ENCODE measurements at regions not wholly inside any gene's neighbourhood (a gene's known extent, or its start where the extent isn't known, plus 50 kb on each side); places are given as distances from the start of the nearest gene placed in this dataset.
"Not testable (repeated sequence)": the region's sequence is repeated elsewhere in the genome, so short reads cannot be mapped to it uniquely, and the experiment has no call there.

DNA sequence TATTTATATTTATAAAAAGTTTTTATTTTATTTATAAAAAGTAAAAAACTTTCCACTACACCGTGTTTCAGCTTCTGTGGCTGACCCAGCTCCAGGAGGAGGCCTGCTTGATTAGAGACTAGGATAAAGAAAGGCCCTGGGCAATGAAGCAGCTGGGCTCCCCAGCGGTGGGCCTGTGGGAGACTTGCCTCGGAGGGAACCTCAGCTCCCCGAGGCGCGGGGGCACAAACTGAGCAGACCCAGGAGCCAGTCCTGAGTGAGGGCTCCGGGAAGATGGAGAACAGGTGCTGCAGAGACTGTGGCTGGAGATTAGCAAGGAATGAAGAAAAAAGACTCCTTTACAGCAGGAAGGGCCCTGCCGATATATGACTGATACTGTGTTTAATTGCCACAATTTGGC is 63.8 kb upstream of the GJB6 start:
- intact Hi-C loops (cut with DNase I) = no loop called here
- Histone ChIP-seq H3K27ac (no peak overlapping the region), H3K4me1 (no peaks in the 10 kb centered on the region), H3K4me3 (no peak overlapping the region), H3K9me3 (no peaks in the 10 kb centered on the region), H3K27me3 (peaks cover 10 to 27% of the 10 kb centered on the region in 2 donors), H3K36me3 (no peaks in the 10 kb centered on the region)
- ATAC-seq (no peak), DNase-seq (no peak)
- TF ChIP-seq, protein P1, sequence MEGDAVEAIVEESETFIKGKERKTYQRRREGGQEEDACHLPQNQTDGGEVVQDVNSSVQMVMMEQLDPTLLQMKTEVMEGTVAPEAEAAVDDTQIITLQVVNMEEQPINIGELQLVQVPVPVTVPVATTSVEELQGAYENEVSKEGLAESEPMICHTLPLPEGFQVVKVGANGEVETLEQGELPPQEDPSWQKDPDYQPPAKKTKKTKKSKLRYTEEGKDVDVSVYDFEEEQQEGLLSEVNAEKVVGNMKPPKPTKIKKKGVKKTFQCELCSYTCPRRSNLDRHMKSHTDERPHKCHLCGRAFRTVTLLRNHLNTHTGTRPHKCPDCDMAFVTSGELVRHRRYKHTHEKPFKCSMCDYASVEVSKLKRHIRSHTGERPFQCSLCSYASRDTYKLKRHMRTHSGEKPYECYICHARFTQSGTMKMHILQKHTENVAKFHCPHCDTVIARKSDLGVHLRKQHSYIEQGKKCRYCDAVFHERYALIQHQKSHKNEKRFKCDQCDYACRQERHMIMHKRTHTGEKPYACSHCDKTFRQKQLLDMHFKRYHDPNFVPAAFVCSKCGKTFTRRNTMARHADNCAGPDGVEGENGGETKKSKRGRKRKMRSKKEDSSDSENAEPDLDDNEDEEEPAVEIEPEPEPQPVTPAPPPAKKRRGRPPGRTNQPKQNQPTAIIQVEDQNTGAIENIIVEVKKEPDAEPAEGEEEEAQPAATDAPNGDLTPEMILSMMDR (IDR thresholded peaks at IDR 0.05) = no peak

DNA sequence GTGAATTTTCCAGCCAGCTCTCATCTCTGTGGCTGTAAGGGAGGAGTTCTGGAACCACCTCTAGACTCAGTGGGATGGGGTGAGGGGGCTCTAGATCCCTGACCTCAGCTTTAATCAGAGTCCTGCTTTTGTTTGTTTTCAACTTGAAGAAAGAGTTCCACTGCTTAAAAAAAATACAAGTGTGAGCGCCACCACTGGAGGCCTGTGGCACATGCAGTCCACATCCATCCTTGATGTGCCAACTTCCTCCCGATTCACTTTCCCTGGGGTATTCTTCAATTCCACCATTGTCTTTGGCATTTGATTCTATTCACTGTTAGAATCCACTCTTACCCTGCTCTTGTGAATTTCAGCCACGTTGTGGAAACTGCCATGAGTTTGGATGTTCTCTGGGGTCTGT is 62.4 kb upstream of the GJB6 start:
- Histone ChIP-seq H3K9me3 (no peaks in the 10 kb centered on the region), H3K36me3 (no peaks in the 10 kb centered on the region), H3K4me1 (no peaks in the 10 kb centered on the region), H3K27me3 (peaks cover 0 to 13% of the 10 kb centered on the region in 2 donors), H3K4me3 (no peak overlapping the region), H3K27ac (no peak overlapping the region)
- intact Hi-C loops (cut with DNase I) = no loop called here
- ATAC-seq (no peak), DNase-seq (no peak)
- TF ChIP-seq, protein P1 (IDR thresholded peaks at IDR 0.05) = no peak

DNA sequence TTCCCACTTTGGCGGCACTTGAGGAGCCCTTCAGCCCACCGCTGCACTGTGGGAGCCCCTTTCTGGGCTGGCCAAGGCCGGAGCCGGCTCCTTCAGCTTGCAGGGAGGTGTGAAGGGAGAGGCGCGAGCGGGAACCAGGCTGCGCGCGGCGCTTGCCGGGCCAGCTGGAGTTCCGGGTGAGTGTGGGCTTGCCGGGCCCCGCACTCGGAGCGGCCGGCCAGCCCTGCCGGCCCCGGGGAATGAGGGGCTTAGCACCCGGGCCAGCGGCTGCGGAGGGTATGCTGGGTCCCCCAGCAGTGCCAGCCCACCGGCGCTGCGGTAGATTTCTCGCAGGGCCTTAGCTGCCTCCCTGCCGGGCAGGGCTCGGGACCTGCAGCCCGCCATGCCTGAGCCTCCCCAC is 60.2 kb upstream of the GJB6 start:
- H3K27ac ChIP-seq; H3K4me1 ChIP-seq; H3K36me3 ChIP-seq; ATAC-seq; intact Hi-C loops (cut with DNase I); DNase-seq; H3K27me3 ChIP-seq; H3K9me3 ChIP-seq; H3K4me3 ChIP-seq: not testable (repeated sequence)

DNA sequence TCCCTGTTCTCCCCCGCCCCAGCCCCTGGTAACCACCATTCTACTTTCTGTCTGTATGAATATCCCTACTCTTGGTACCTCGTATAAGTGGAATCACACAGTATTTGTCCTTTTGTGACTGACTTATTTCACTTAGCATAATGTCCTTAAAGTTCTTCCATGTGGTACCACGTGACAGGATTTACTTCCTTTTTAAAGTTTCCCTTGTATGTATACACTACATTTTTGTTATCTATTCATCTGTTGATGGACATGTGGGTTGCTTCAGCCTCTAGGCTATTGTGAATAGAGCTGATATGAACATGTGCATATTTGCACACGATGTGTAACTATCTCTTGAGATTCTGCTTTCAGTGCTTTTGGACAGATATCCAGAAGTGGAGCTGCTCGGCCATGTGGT is 59.6 kb upstream of the GJB6 start:
- no peak overlapping the region for H3K4me3 ChIP-seq
- H3K9me3 ChIP-seq = peaks cover 0 to 2% of the 10 kb centered on the region in 2 donors
- intact Hi-C loops (cut with DNase I) = no loop called here
- H3K36me3 ChIP-seq = no peaks in the 10 kb centered on the region
- TF ChIP-seq, protein P1 (IDR thresholded peaks at IDR 0.05) = no peak
- no peak for DNase-seq
- ATAC-seq = no peak
- no peaks in the 10 kb centered on the region for H3K4me1 ChIP-seq
- no peak overlapping the region for H3K27ac ChIP-seq
- peaks cover 0 to 7% of the 10 kb centered on the region in 2 donors for H3K27me3 ChIP-seq

DNA sequence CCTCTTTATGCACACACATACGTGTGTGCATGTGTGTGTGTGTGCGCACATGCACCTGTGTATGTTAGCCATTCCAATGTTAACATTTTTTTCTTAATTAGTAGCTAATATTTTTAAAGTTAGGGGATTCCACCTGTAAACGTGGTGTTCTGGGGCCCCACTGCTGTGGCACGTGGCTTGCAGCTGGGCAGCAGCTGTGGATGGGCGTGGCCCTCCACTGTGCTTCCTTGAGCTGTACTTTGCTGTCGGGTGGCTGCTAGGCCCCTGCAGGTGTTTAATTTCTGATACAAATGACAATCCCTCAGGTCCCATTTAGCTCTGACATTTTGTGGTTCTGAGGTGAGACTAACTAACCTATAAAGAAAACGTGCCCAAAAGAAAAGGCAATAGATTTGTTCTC is 58.9 kb upstream of the GJB6 start:
- no peaks in the 10 kb centered on the region for H3K36me3 ChIP-seq
- no peak for DNase-seq
- peaks cover 0 to 6% of the 10 kb centered on the region in 2 donors for H3K27me3 ChIP-seq
- ATAC-seq = no peak
- TF ChIP-seq, protein P1 (IDR thresholded peaks at IDR 0.05) = no peak
- peaks cover 0 to 8% of the 10 kb centered on the region in 2 donors for H3K9me3 ChIP-seq
- H3K4me3 ChIP-seq = no peak overlapping the region
- no peaks in the 10 kb centered on the region for H3K4me1 ChIP-seq
- intact Hi-C loops (cut with DNase I) = no loop called here
- H3K27ac ChIP-seq = no peak overlapping the region

DNA sequence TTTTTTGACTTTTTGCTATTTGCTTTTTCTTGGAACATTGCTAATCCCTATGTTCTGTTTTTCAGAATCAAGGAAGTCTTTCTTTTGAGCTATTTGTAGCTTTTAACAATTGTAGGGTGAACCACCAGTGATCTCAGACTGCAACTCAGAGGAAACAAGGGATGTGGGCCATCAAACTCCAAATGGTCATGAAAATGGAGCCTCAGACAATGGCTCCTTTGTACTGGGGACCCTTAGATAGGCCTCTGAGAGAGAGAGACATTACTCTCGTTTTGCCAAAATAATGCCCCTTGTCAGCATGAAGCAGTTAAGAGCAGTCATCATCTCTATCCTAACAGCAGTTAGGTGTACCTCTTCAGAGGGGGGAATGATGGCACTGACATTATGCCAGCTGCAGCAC is 56.4 kb upstream of the GJB6 start:
- H3K36me3 ChIP-seq = no peaks in the 10 kb centered on the region
- no peak for ATAC-seq
- no peaks in the 10 kb centered on the region for H3K4me1 ChIP-seq
- TF ChIP-seq, protein P1 (IDR thresholded peaks at IDR 0.05) = no peak
- intact Hi-C loops (cut with DNase I) = no loop called here
- H3K4me3 ChIP-seq = no peak overlapping the region
- H3K27me3 ChIP-seq = no peaks in the 10 kb centered on the region
- H3K9me3 ChIP-seq = peaks cover 0 to 33% of the 10 kb centered on the region in 2 donors
- no peak overlapping the region for H3K27ac ChIP-seq
- DNase-seq = no peak
